ENCODE measurements at regions not wholly inside any gene's neighbourhood (a gene's known extent, or its start where the extent isn't known, plus 50 kb on each side); places are given as distances from the start of the nearest gene placed in this dataset.

DNA sequence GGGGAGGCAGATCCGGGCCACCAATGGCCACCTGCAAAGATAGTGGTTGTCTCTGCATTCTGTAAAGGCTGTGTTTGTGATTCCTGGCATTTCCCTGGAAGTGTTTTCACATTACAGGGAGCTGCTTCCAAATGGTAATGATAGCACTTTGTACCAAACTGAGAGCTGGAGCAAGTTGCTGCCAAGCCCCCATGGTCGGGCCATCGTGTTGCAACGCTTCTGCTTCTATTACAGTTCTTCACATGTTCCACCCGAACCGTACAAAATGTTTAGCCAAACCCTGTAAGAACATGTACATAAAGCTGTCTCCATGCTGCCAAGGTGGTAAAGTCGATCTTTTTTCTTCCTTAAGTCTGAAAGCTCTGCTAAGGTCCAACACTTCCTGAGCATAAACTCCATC, 397.7 kb upstream of the NFE2L3 start:
- Histone ChIP-seq H3K79me2 (ENCODE audit: low read length) (no peaks in the 10 kb centered on the region), H3K4me3 (ENCODE audit: low read length) (no peak overlapping the region), H3K36me3 (replicated peaks; ENCODE audit: low read depth, low read length) (no peaks in the 10 kb centered on the region), H3K9me3 (ENCODE audit: insufficient read depth, low read length) (no peaks in the 10 kb centered on the region), H3K27ac (ENCODE audit: low read length) (no peak overlapping the region), H3K4me2 (ENCODE audit: low read length) (no peak overlapping the region), H4K20me1 (ENCODE audit: insufficient read depth, low read length) (no peaks in the 10 kb centered on the region), H3K4me1 (ENCODE audit: low read length) (no peaks in the 10 kb centered on the region), H3K27me3 (ENCODE audit: low read depth, low read length) (peaks cover 13% of the 10 kb centered on the region), H2AFZ (ENCODE audit: low read depth, low read length) (no peak overlapping the region), H3K9ac (ENCODE audit: low read length) (no peak overlapping the region)
- TF ChIP-seq, protein P1, sequence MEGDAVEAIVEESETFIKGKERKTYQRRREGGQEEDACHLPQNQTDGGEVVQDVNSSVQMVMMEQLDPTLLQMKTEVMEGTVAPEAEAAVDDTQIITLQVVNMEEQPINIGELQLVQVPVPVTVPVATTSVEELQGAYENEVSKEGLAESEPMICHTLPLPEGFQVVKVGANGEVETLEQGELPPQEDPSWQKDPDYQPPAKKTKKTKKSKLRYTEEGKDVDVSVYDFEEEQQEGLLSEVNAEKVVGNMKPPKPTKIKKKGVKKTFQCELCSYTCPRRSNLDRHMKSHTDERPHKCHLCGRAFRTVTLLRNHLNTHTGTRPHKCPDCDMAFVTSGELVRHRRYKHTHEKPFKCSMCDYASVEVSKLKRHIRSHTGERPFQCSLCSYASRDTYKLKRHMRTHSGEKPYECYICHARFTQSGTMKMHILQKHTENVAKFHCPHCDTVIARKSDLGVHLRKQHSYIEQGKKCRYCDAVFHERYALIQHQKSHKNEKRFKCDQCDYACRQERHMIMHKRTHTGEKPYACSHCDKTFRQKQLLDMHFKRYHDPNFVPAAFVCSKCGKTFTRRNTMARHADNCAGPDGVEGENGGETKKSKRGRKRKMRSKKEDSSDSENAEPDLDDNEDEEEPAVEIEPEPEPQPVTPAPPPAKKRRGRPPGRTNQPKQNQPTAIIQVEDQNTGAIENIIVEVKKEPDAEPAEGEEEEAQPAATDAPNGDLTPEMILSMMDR (IDR thresholded peaks at IDR 0.05; ENCODE audit: low read depth, low read length), result no peak
- no peak for TF ChIP-seq EZH2phosphoT487 (IDR thresholded peaks at IDR 0.05; ENCODE audit: low read depth)

DNA sequence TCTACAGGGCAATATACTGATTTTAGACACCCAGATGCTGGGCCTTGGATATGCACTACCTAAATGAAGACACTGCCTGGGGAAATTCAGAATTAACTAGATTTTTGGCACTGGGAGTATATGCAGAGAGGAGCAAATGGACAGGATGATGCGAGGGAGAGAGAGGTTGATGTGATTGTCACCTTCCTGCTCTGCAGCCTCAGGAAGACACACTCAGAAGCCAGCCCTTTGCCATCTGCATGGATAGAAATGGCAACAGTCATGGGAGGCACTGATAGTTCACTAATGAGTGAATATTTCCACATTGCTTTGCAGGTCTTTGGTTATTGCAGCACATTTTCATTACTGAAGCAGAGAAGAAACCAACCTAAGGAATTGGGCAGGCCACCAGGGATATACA, 397.2 kb upstream of the NFE2L3 start:
- Histone ChIP-seq H3K4me3 (ENCODE audit: low read length) (no peak overlapping the region), H3K79me2 (ENCODE audit: low read length) (no peaks in the 10 kb centered on the region), H3K9ac (ENCODE audit: low read length) (no peak overlapping the region), H3K36me3 (replicated peaks; ENCODE audit: low read depth, low read length) (no peaks in the 10 kb centered on the region), H3K4me2 (ENCODE audit: low read length) (no peak overlapping the region), H3K27me3 (ENCODE audit: low read depth, low read length) (peaks cover 13% of the 10 kb centered on the region), H3K4me1 (ENCODE audit: low read length) (no peaks in the 10 kb centered on the region), H3K9me3 (ENCODE audit: insufficient read depth, low read length) (no peaks in the 10 kb centered on the region), H3K27ac (ENCODE audit: low read length) (no peak overlapping the region), H2AFZ (ENCODE audit: low read depth, low read length) (no peak overlapping the region), H4K20me1 (ENCODE audit: insufficient read depth, low read length) (no peaks in the 10 kb centered on the region)
- TF ChIP-seq, protein P1 (IDR thresholded peaks at IDR 0.05; ENCODE audit: low read depth, low read length), result no peak
- no peak for TF ChIP-seq EZH2phosphoT487 (IDR thresholded peaks at IDR 0.05; ENCODE audit: low read depth)

DNA sequence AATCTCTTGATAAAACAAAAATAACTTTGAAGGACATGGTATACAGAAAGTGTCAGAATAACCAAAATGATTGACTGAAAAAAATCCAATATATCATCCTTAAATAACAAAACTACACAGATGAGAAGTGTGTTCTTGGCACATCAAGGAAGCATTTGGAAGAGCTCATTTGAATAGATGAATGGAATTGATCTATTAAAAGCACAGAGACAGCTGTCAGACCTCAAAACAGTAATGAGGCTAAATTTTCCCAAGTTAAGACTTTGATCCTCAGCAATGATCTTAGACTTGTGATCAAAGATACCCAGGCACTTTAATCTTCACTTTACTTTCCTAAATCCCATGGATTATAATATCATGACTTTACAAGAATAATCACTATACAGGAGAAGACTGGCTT, 395.4 kb upstream of the NFE2L3 start:
- Histone ChIP-seq H3K4me1 (ENCODE audit: low read length) (no peaks in the 10 kb centered on the region), H3K79me2 (ENCODE audit: low read length) (no peaks in the 10 kb centered on the region), H3K4me2 (ENCODE audit: low read length) (no peak overlapping the region), H3K9me3 (ENCODE audit: insufficient read depth, low read length) (no peaks in the 10 kb centered on the region), H3K36me3 (replicated peaks; ENCODE audit: low read depth, low read length) (no peaks in the 10 kb centered on the region), H2AFZ (ENCODE audit: low read depth, low read length) (no peak overlapping the region), H3K4me3 (ENCODE audit: low read length) (no peak overlapping the region), H3K27me3 (ENCODE audit: low read depth, low read length) (peaks cover 13% of the 10 kb centered on the region), H4K20me1 (ENCODE audit: insufficient read depth, low read length) (no peaks in the 10 kb centered on the region), H3K9ac (ENCODE audit: low read length) (no peak overlapping the region), H3K27ac (ENCODE audit: low read length) (no peak overlapping the region)
- TF ChIP-seq, protein P1 (IDR thresholded peaks at IDR 0.05; ENCODE audit: low read depth, low read length), result no peak
- no peak for TF ChIP-seq EZH2phosphoT487 (IDR thresholded peaks at IDR 0.05; ENCODE audit: low read depth)

DNA sequence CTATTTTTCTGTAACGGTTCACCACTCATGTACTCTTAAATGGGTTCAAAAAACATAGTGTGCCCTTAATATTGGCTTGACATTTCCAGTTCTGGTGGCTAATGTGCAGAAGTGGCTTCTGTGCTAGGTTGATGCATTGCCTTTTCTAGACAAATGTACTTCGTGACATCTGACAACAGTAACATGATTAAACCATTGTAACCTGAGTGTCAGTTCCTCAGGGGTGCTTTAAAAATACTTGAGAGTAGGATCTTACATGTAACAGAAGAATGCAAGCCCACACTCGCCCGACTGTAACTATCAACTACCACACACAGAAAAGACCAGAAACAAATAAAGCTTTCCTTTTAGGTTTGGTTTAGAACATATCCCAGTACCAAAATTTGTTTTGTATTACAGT, 393.4 kb upstream of the NFE2L3 start:
- no peak overlapping the region for H3K27ac ChIP-seq (ENCODE audit: low read length)
- H3K27me3 ChIP-seq (ENCODE audit: low read depth, low read length), result peaks cover 13% of the 10 kb centered on the region
- H3K4me1 ChIP-seq (ENCODE audit: low read length), result no peaks in the 10 kb centered on the region
- H3K79me2 ChIP-seq (ENCODE audit: low read length), result no peaks in the 10 kb centered on the region
- H3K36me3 ChIP-seq (replicated peaks; ENCODE audit: low read depth, low read length), result no peaks in the 10 kb centered on the region
- no peak overlapping the region for H3K4me3 ChIP-seq (ENCODE audit: low read length)
- TF ChIP-seq, protein P1 (IDR thresholded peaks at IDR 0.05; ENCODE audit: low read depth, low read length), result no peak
- no peak for TF ChIP-seq EZH2phosphoT487 (IDR thresholded peaks at IDR 0.05; ENCODE audit: low read depth)
- H4K20me1 ChIP-seq (ENCODE audit: insufficient read depth, low read length), result no peaks in the 10 kb centered on the region
- H2AFZ ChIP-seq (ENCODE audit: low read depth, low read length), result no peak overlapping the region
- no peak overlapping the region for H3K4me2 ChIP-seq (ENCODE audit: low read length)
- no peak overlapping the region for H3K9ac ChIP-seq (ENCODE audit: low read length)
- no peaks in the 10 kb centered on the region for H3K9me3 ChIP-seq (ENCODE audit: insufficient read depth, low read length)

Measured in OCI-LY3 (cell line).